H1 (cell line): ENCODE measurements at regions not wholly inside any gene's neighbourhood (a gene's known extent, or its start where the extent isn't known, plus 50 kb on each side); places are given as distances from the start of the nearest gene placed in this dataset.

Experiments used
- CTCF ChIA-PET: fragments of 300-600 bp; sonication (Branson Sonifier 250); formaldehyde crosslinking; loops from one replicate; lab custom pipeline; 2021; ENCODE audit not compliant: partially characterized antibody; lab: Charles Lee
- POLR2A ChIA-PET: fragments of 300-600 bp; sonication (Branson Sonifier 250); formaldehyde crosslinking; loops from one replicate; lab custom pipeline; 2021; ENCODE audit warnings: inconsistent platforms; ENCODE audit not compliant: partially characterized antibody; lab: Charles Lee
- DNase-seq, 2 experiments: peaks; one replicate each; pipeline versions ENCODE4 v3.0.0 to v3.0.0-alpha.2; 2010 to 2022; ENCODE audit warnings: low spot score in 2 of 2, low read depth in 1 of 2, mixed read lengths in 1 of 2
- FAIRE-seq: peaks from 2 replicates; lab custom pipeline; 2011; peaks lifted over from hg19 to GRCh38; lab: Jason Lieb, UNC
- H2AFZ ChIP-seq: 2 replicates; pipeline ENCODE4 v1.8.1; 2012; ENCODE audit warnings: low read length, inconsistent platforms
- H2AK5ac ChIP-seq: 2 replicates; pipeline ENCODE4 v1.6.1; 2013; ENCODE audit warnings: low read depth, low read length
- H2BK120ac ChIP-seq: replicated peaks from 2 replicates; pipeline ENCODE3; 2013; ENCODE audit warnings: low read depth, low read length, inconsistent platforms
- H2BK12ac ChIP-seq: 2 replicates; pipeline ENCODE4 v1.6.1; 2013; ENCODE audit warnings: low read depth, low read length
- H2BK15ac ChIP-seq: 2 replicates; pipeline ENCODE4 v1.6.1; 2013; ENCODE audit warnings: low read length
- H2BK20ac ChIP-seq: 2 replicates; pipeline ENCODE4 v1.6.1; 2013; ENCODE audit warnings: low read length
- H2BK5ac ChIP-seq: 2 replicates; pipeline ENCODE4 v1.6.1; 2013; ENCODE audit warnings: low read depth, low read length
- H3K14ac ChIP-seq: 2 replicates; pipeline ENCODE4 v1.6.1; 2013; ENCODE audit warnings: inconsistent platforms; ENCODE audit not compliant: insufficient read length
- H3K18ac ChIP-seq: 2 replicates; pipeline ENCODE4 v1.6.1; 2013; ENCODE audit warnings: low read length; ENCODE audit errors: extremely low read depth
- H3K23ac ChIP-seq: 2 replicates; pipeline ENCODE4 v1.6.1; 2013; ENCODE audit warnings: inconsistent platforms; ENCODE audit not compliant: insufficient read length
- H3K23me2 ChIP-seq: 2 replicates; pipeline ENCODE4 v1.6.1; 2013; ENCODE audit warnings: low read depth, low read length
- H3K27ac ChIP-seq: 2 replicates; pipeline ENCODE4 v1.6.1; 2011; ENCODE audit warnings: low read depth, low read length, inconsistent platforms
- H3K27me3 ChIP-seq, 4 experiments: replicated peaks in 1 of 4; 1 replicate in 1 of 4; 2 replicates in 3 of 4; pipeline versions ENCODE4 v1.6.1 to v1.8.1; 2011 to 2013; ENCODE audit warnings: low read length in 3 of 4, mild to moderate bottlenecking in 3 of 4, inconsistent platforms in 2 of 4, mixed read lengths in 2 of 4, moderate library complexity in 1 of 4; ENCODE audit not compliant: control insufficient read depth in 3 of 4, insufficient read depth in 3 of 4; ENCODE audit errors: extremely low read depth in 1 of 4
- H3K36me3 ChIP-seq, 4 experiments: 2 replicates each; pipeline versions ENCODE4 v1.6.1 to v1.8.1; 2011 to 2013; ENCODE audit warnings: mild to moderate bottlenecking in 4 of 4, low read length in 3 of 4, moderate library complexity in 2 of 4, control low read depth in 1 of 4, inconsistent platforms in 1 of 4; ENCODE audit not compliant: insufficient read depth in 4 of 4, control insufficient read depth in 2 of 4
- H3K4ac ChIP-seq: replicated peaks from 2 replicates; pipeline ENCODE3; 2013; ENCODE audit warnings: low read length, low read depth, mixed read lengths, inconsistent platforms; ENCODE audit not compliant: insufficient read length
- H3K4me1 ChIP-seq, 4 experiments: replicated peaks in 1 of 4; 1 replicate in 1 of 4; 2 replicates in 3 of 4; pipeline versions ENCODE4 v1.6.1 to v1.8.1; 2011 to 2013; ENCODE audit warnings: low read length in 3 of 4, inconsistent platforms in 2 of 4, mixed read lengths in 1 of 4; ENCODE audit not compliant: insufficient read depth in 4 of 4, control insufficient read depth in 3 of 4
- H3K4me2 ChIP-seq, 2 experiments: 2 replicates each; pipeline versions ENCODE4 v1.6.1 to v1.8.1; 2011 to 2013; ENCODE audit warnings: low read depth in 2 of 2, low read length in 2 of 2, control low read depth in 1 of 2, inconsistent platforms in 1 of 2, mild to moderate bottlenecking in 1 of 2; ENCODE audit not compliant: insufficient read depth in 1 of 2
- H3K4me3 ChIP-seq, 4 experiments: fragments of 200-600, 300-600 bp in 1 of 4; sonication (generic), shearing (Covaris generic), sonication (Bioruptor Twin) in 1 of 4; 2 replicates each; pipeline versions ENCODE4 v1.5.1 to v1.8.1; 2011 to 2016; ENCODE audit warnings: low read length in 4 of 4, low read depth in 3 of 4, control low read depth in 2 of 4, inconsistent platforms in 2 of 4, mild to moderate bottlenecking in 2 of 4, mixed read lengths in 1 of 4, moderate library complexity in 1 of 4; ENCODE audit not compliant: insufficient read depth in 2 of 4; ENCODE audit errors: extremely low read depth in 1 of 4
- H3K56ac ChIP-seq: replicated peaks from 2 replicates; pipeline ENCODE3; 2013; ENCODE audit warnings: low read depth, mild to moderate bottlenecking, mixed read lengths, low read length, inconsistent platforms; ENCODE audit not compliant: insufficient read length
- H3K79me1 ChIP-seq: 2 replicates; pipeline ENCODE4 v1.6.1; 2013; ENCODE audit warnings: low read depth, low read length, control low read depth
- H3K79me2 ChIP-seq, 2 experiments: 2 replicates each; pipeline versions ENCODE4 v1.6.1 to v1.8.1; 2012 to 2013; ENCODE audit warnings: low read length in 2 of 2, mild to moderate bottlenecking in 2 of 2, inconsistent platforms in 1 of 2; ENCODE audit not compliant: insufficient read depth in 2 of 2, control insufficient read depth in 1 of 2
- H3K9ac ChIP-seq, 4 experiments: replicated peaks in 1 of 4; 1 replicate in 1 of 4; 2 replicates in 3 of 4; pipeline versions ENCODE4 v1.6.1 to v1.8.1; 2011 to 2013; ENCODE audit warnings: low read depth in 3 of 4, low read length in 3 of 4, control low read depth in 2 of 4, mild to moderate bottlenecking in 2 of 4, moderate library complexity in 2 of 4, inconsistent platforms in 1 of 4; ENCODE audit errors: extremely low read depth in 1 of 4
- H3K9me3 ChIP-seq, 2 experiments: 2 replicates each; pipeline versions ENCODE4 v1.6.1 to v1.8.1; 2012 to 2013; ENCODE audit warnings: mild to moderate bottlenecking in 2 of 2, moderate library complexity in 2 of 2, control low read depth in 1 of 2, inconsistent platforms in 1 of 2, low read depth in 1 of 2, low read length in 1 of 2, mixed read lengths in 1 of 2; ENCODE audit not compliant: insufficient read depth in 2 of 2
- H4K20me1 ChIP-seq, 2 experiments: replicated peaks in 1 of 2; 2 replicates each; pipeline versions ENCODE3 to v1.8.1; 2011 to 2013; ENCODE audit warnings: inconsistent platforms in 2 of 2, low read length in 2 of 2, mild to moderate bottlenecking in 1 of 2; ENCODE audit not compliant: insufficient read depth in 2 of 2, control insufficient read depth in 1 of 2
- H4K5ac ChIP-seq: 2 replicates; pipeline ENCODE4 v1.6.1; 2013; ENCODE audit warnings: low read length, low read depth, mixed read lengths, inconsistent platforms; ENCODE audit not compliant: insufficient read length
- H4K8ac ChIP-seq: 2 replicates; pipeline ENCODE4 v1.8.0; 2013; ENCODE audit warnings: mild to moderate bottlenecking, moderate library complexity, low read length, inconsistent platforms; ENCODE audit not compliant: insufficient read depth; ENCODE audit errors: extremely low read depth
- H4K91ac ChIP-seq: replicated peaks from 2 replicates; pipeline ENCODE3; 2013; ENCODE audit warnings: low read length, mixed read lengths, inconsistent platforms; ENCODE audit not compliant: insufficient read length
- BCL11A ChIP-seq, 2 experiments: IDR thresholded peaks; one replicate each; pipeline ENCODE4 v1.6.1; 2011; ENCODE audit warnings: low read depth in 2 of 2, low read length in 2 of 2, mild to moderate bottlenecking in 2 of 2
- CEBPB ChIP-seq: IDR thresholded peaks from 2 replicates; pipeline ENCODE4 v1.6.1; 2012; ENCODE audit warnings: low read depth, low read length
- EGR1 ChIP-seq: IDR thresholded peaks from 2 replicates; pipeline ENCODE4 v1.6.1; 2011; ENCODE audit warnings: low read depth, low read length, borderline replicate concordance
- EP300 ChIP-seq, 2 experiments: IDR thresholded peaks; 1 replicate in 1 of 2; 2 replicates in 1 of 2; pipeline ENCODE4 v1.6.1; 2011 to 2012; ENCODE audit warnings: low read depth in 2 of 2, low read length in 2 of 2, mild to moderate bottlenecking in 2 of 2, borderline replicate concordance in 1 of 2, inconsistent platforms in 1 of 2, moderate library complexity in 1 of 2
- EZH2 ChIP-seq: fragments of 200-600 bp; sonication (generic); IDR thresholded peaks from 2 replicates; pipeline ENCODE4 v1.7.1; 2012; ENCODE audit warnings: low read depth, mild to moderate bottlenecking, moderate library complexity, low read length, inconsistent platforms; ENCODE audit not compliant: severe bottlenecking
- GABPA ChIP-seq: IDR thresholded peaks from 2 replicates; pipeline ENCODE4 v1.6.1; 2011; ENCODE audit warnings: mild to moderate bottlenecking, low read length, moderate library complexity, borderline replicate concordance; ENCODE audit not compliant: insufficient read depth
- KDM5A ChIP-seq: fragments of 200-600 bp; IDR thresholded peaks from 2 replicates; pipeline ENCODE4 v1.7.1; 2012; ENCODE audit warnings: mild to moderate bottlenecking, low read length, inconsistent platforms, mixed read lengths
- NANOG ChIP-seq: IDR thresholded peaks from 2 replicates; pipeline ENCODE4 v1.6.1; 2011; ENCODE audit warnings: low read length, low read depth, mild to moderate bottlenecking, inconsistent platforms; ENCODE audit not compliant: insufficient read depth, poor library complexity, severe bottlenecking
- RAD21 ChIP-seq, 2 experiments: IDR thresholded peaks in 1 of 2; conservative IDR thresholded peaks in 1 of 2; 2 replicates each; pipeline ENCODE4 v1.6.1; 2011; ENCODE audit warnings: low read depth in 2 of 2, low read length in 2 of 2, improper control_type of control experiment in 1 of 2, inconsistent platforms in 1 of 2, mild to moderate bottlenecking in 1 of 2, moderate library complexity in 1 of 2
- SIX5 ChIP-seq: IDR thresholded peaks from 2 replicates; pipeline ENCODE4 v1.6.1; 2011; ENCODE audit warnings: mild to moderate bottlenecking, low read depth, low read length
- SP2 ChIP-seq: IDR thresholded peaks from 2 replicates; pipeline ENCODE4 v1.6.1; 2012; ENCODE audit warnings: mild to moderate bottlenecking, low read length, inconsistent platforms
- SP4 ChIP-seq: IDR thresholded peaks from 2 replicates; pipeline ENCODE4 v1.6.1; 2012; ENCODE audit warnings: low read length, inconsistent platforms
- TAF7 ChIP-seq: optimal IDR thresholded peaks from 2 replicates; pipeline ENCODE3; 2011; ENCODE audit warnings: low read depth, mild to moderate bottlenecking, inconsistent platforms, low read length, moderate library complexity, borderline replicate concordance
- WGBS, 2 experiments: shearing (Covaris generic) in 1 of 2; methylation state at CpG; one replicate each; pipeline versions ENCODE4 v1.1.6 to v1.1.7; 2013 to 2015; ENCODE audit warnings: low lambda C conversion rate in 2 of 2, mixed read lengths in 2 of 2, inconsistent platforms in 1 of 2, low coverage in 1 of 2, missing lambda C conversion rate in 1 of 2; ENCODE audit not compliant: insufficient replicate concordance in 2 of 2, insufficient coverage in 1 of 2, insufficient read length in 1 of 2; ENCODE audit errors: extremely low coverage in 1 of 2, missing lambda C conversion rate in 1 of 2; 5-methylcytosine and 5-hydroxymethylcytosine counted together
- TF ChIP-seq, protein P1 (sequence below): IDR thresholded peaks from 2 replicates; pipeline ENCODE4 v1.6.1; 2012; ENCODE audit warnings: inconsistent platforms

DNA sequence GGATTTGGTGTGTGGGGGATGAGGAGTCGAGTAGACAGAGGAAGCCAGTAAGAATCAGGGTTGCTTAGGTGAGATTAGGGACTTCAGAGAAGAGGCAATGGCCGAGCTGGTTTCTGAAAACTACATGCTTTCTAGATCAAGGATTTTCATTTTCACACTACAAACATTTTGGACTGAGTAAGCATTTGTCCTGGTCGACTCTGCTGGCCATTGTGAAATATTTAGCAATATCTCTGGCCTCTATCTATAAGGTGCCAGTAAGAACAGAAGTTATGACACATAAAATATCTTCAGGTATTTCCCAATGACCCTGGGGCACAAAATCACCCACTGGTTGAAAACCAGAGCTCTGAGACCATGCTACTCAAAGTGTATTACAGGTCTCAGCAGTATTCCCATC is 1275.1 kb upstream of the CDH8 start:
- Histone ChIP-seq H3K23me2 (no peaks in the 10 kb centered on the region), H2AFZ (no peak overlapping the region), H4K91ac (no peak overlapping the region), H4K20me1 (no peaks in the 10 kb centered on the region), H4K8ac (no peak overlapping the region), H3K27me3 (no peaks in the 10 kb centered on the region), H3K14ac (no peak overlapping the region), H2BK5ac (no peak overlapping the region), H3K56ac (no peak overlapping the region), H2BK20ac (no peak overlapping the region), H3K79me1 (no peaks in the 10 kb centered on the region), H3K4me3 (no peak overlapping the region), H3K27ac (no peak overlapping the region), H4K5ac (no peak overlapping the region), H3K4me1 (no peaks in the 10 kb centered on the region), H3K9me3 (no peaks in the 10 kb centered on the region), H3K23ac (no peak overlapping the region), H3K9ac (no peak overlapping the region), H3K79me2 (no peaks in the 10 kb centered on the region), H3K4ac (no peak overlapping the region), H2AK5ac (no peak overlapping the region), H3K18ac (no peak overlapping the region), H2BK120ac (no peak overlapping the region), H3K36me3 (no peaks in the 10 kb centered on the region), H3K4me2 (no peak overlapping the region), H2BK15ac (no peak overlapping the region), H2BK12ac (no peak overlapping the region)
- DNase-seq (no peak), FAIRE-seq (no peak)
- CTCF ChIA-PET, result no interaction called here
- WGBS, 2 experiments, result 86 to 100% methylated on average over 1 to 3 of the region's 3 CpGs
- POLR2A ChIA-PET, result no interaction called here
- TF ChIP-seq SIX5 (no peak), EGR1 (no peak), RAD21 (IDR thresholded peaks at IDR 0.05 in 1 of 2, conservative IDR thresholded peaks at IDR 0.05 in 1 of 2; ENCODE audit: low read depth in 2 of 2, low read length in 2 of 2) (no peak), BCL11A (IDR thresholded peaks at IDR 0.05; ENCODE audit: low read depth in 2 of 2, low read length in 2 of 2) (no peak), KDM5A (no peak), EP300 (IDR thresholded peaks at IDR 0.05; ENCODE audit: borderline replicate concordance in 1 of 2, low read depth in 2 of 2, low read length in 2 of 2) (no peak), GABPA (no peak), NANOG (no peak), EZH2 (no peak), SP2 (no peak), CEBPB (no peak), SP4 (no peak), TAF7 (no peak)
- TF ChIP-seq, protein P1, sequence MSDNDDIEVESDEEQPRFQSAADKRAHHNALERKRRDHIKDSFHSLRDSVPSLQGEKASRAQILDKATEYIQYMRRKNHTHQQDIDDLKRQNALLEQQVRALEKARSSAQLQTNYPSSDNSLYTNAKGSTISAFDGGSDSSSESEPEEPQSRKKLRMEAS, result no peak
